GM18511 (cell line): ENCODE measurements at regions not wholly inside any gene's neighbourhood (a gene's known extent, or its start where the extent isn't known, plus 50 kb on each side); places are given as distances from the start of the nearest gene placed in this dataset.

ENCODE experiments used
- ATAC-seq: cut with Tn5 transposase; IDR thresholded peaks from one replicate; pipeline ENCODE4 v1.9.1; 2021; ENCODE audit warnings: mild to moderate bottlenecking, moderate library complexity; ENCODE audit not compliant: unreplicated experiment

DNA sequence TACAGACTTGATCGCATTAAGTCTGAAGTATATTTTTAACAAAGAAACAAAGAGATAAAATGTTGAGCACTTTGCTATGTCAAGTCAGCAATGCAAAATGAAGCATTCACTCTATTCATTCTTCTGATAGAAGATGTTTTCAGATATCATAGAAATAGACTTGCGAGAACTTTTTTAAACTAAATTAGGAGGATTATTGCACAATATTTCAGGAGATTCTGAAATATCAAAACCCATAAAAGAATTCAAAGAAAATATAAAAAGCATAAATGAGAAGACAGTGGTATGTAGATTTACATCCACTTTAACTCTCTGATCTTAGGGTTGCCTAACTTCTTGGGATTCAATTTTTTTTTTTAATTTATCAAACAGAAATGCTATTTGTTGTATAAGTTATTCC is 81.1 kb upstream of the PABPC4L start:
- ATAC-seq = no peak

DNA sequence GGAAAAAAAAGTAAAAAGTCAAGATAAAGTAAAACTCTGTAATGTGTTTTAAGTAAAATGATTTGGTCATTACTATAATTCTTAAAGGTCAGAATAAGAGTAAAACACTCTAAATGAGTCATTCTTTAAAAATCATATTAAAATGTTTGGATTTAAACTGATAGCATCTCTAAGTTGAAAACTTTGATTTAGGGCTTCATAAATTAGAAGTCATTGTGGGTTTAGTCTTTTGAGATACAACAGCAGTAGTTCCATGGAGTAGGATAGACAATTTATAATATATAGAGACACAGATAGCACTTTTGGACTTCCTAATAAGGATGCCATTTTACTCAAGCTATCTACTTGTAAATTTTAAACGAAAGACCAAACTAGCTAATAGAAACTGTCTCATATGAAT is 77.1 kb upstream of the PABPC4L start:
- ATAC-seq = no peak

DNA sequence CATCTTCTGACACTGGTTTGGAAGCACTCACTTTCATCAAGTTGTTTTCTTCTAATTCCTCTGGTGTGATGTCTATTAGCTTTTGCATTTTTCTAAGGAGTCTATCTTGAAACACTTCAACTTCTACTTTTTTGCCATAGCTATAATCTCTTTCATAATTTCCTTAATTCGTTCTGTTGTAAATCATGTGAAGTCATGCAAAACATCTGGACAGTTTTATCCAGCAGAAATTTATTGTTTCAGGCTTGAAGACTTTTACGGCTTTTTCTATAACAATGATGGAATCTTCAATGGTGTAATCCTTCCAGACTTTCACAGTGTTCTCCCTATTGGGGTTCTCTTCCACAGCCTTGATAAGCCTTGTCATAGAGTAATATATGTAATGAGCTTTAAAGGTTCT is 74.9 kb upstream of the PABPC4L start:
- no peak for ATAC-seq

DNA sequence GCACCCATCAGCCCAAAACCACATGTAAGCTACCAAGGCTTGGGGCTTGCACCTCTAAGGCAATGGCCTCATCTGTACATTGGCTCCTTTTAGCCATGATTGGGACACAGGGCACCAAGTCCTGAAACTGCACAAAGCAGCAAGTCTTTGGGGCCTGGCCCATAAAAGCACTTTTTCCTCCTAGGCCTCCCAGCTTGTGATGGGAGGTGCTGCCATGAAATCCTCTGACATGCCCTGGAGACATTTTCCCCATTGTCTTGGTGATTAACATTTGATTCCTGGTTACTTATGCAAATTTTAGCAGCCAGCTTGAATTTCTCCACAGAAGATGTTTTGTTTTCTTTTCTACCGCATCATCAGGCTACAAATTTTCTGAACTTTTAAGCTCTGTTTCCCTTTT is 58.5 kb upstream of the PABPC4L start:
- no peak for ATAC-seq
